ENCODE measurements at regions not wholly inside any gene's neighbourhood (a gene's known extent, or its start where the extent isn't known, plus 50 kb on each side); places are given as distances from the start of the nearest gene placed in this dataset.

DNA sequence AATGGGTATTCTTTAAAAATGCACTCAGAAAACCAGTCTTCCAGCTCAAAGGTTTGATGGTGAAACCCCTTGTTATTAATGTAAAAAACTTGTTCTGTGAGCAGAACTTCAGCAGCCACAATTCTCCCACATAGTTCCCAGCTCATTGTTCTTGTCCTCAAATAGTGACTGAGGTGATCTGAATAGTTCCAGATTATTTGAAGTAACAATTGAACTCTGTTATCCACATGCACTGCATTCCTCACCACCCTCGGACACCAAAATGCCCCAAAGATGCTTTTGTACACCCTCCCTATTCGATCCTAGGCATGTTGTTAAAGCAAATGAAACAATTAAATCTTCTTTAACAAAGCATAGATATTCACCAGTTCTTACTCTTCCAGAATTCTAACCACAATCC is 2186.8 kb upstream of the CELF4 start:
- Histone ChIP-seq H3K9ac (ENCODE audit: low read length in 3 of 3) (no peak overlapping the region), H3K9me3 (ENCODE audit: control insufficient read depth in 2 of 3, insufficient read depth in 1 of 3, low read length in 3 of 3) (no peaks in the 10 kb centered on the region), H3K27me3 (ENCODE audit: control insufficient read depth, insufficient read depth, low read length) (no peaks in the 10 kb centered on the region), H3K27ac (ENCODE audit: low read depth in 2 of 2, low read length in 2 of 2) (no peak overlapping the region), H3K4me1 (ENCODE audit: control insufficient read depth in 2 of 3, insufficient read depth in 2 of 3, low read depth in 1 of 3, low read length in 3 of 3) (no peaks in the 10 kb centered on the region), H3K4me3 (ENCODE audit: low read length in 3 of 3) (no peak overlapping the region), H3K36me3 (ENCODE audit: control insufficient read depth in 2 of 3, insufficient read depth in 3 of 3, low read length in 3 of 3) (no peaks in the 10 kb centered on the region)
- no peak for DNase-seq
- no peak for FAIRE-seq
- TF ChIP-seq, protein P1, sequence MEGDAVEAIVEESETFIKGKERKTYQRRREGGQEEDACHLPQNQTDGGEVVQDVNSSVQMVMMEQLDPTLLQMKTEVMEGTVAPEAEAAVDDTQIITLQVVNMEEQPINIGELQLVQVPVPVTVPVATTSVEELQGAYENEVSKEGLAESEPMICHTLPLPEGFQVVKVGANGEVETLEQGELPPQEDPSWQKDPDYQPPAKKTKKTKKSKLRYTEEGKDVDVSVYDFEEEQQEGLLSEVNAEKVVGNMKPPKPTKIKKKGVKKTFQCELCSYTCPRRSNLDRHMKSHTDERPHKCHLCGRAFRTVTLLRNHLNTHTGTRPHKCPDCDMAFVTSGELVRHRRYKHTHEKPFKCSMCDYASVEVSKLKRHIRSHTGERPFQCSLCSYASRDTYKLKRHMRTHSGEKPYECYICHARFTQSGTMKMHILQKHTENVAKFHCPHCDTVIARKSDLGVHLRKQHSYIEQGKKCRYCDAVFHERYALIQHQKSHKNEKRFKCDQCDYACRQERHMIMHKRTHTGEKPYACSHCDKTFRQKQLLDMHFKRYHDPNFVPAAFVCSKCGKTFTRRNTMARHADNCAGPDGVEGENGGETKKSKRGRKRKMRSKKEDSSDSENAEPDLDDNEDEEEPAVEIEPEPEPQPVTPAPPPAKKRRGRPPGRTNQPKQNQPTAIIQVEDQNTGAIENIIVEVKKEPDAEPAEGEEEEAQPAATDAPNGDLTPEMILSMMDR (IDR thresholded peaks at IDR 0.05; ENCODE audit: borderline replicate concordance, extremely low read depth, insufficient read depth), result no peak
- intact Hi-C loops (cut with DNase I), result no loop called here

DNA sequence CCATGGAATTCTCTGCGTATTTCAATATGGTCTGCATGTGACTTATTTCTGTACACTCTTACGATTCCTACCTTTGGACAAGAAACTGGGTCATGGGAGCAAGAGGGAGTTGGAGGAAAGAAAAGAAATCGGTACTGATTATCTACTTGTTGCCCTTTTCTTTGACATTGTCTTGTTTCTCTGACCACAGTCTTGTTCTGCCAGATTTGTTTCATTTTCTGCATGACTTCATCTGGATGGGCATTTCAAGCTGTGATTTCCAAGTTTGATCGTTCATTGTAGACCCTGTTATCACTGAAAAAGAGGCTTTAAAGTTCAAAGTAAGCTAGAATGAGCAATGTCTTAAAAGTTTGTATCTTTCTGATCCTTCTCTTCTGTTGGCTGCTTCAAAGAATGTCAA is 2186.3 kb upstream of the CELF4 start:
- no peaks in the 10 kb centered on the region for H3K27me3 ChIP-seq (ENCODE audit: control insufficient read depth, insufficient read depth, low read length)
- no peaks in the 10 kb centered on the region for H3K9me3 ChIP-seq (ENCODE audit: control insufficient read depth in 2 of 3, insufficient read depth in 1 of 3, low read length in 3 of 3)
- FAIRE-seq, result no peak
- H3K4me3 ChIP-seq (ENCODE audit: low read length in 3 of 3), result no peak overlapping the region
- intact Hi-C loops (cut with DNase I), result no loop called here
- no peak for DNase-seq
- TF ChIP-seq, protein P1 (IDR thresholded peaks at IDR 0.05; ENCODE audit: borderline replicate concordance, extremely low read depth, insufficient read depth), result no peak
- no peak overlapping the region for H3K27ac ChIP-seq (ENCODE audit: low read depth in 2 of 2, low read length in 2 of 2)
- H3K9ac ChIP-seq (ENCODE audit: low read length in 3 of 3), result no peak overlapping the region
- no peaks in the 10 kb centered on the region for H3K4me1 ChIP-seq (ENCODE audit: control insufficient read depth in 2 of 3, insufficient read depth in 2 of 3, low read depth in 1 of 3, low read length in 3 of 3)
- no peaks in the 10 kb centered on the region for H3K36me3 ChIP-seq (ENCODE audit: control insufficient read depth in 2 of 3, insufficient read depth in 3 of 3, low read length in 3 of 3)

DNA sequence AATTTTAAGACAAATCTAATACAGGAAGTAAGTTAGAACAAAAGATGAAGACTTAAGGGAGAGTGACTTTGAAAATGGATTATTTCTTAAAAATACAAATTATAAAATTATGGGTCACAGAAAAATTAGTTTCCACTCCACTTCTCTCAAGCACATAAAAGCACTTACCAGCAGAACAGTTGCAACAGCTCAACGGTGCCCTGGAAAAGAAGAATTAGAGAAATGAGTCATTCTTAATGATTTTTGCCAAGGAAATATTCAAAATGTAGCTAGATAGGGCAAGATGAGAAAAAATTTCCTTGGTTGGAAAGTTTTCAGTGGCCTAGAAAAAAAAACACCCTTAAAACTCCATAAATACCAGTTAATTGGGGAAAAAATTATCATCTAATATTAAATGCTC is 2185.6 kb upstream of the CELF4 start:
- FAIRE-seq, result no peak
- Histone ChIP-seq H3K36me3 (ENCODE audit: control insufficient read depth in 2 of 3, insufficient read depth in 3 of 3, low read length in 3 of 3) (no peaks in the 10 kb centered on the region), H3K27ac (ENCODE audit: low read depth in 2 of 2, low read length in 2 of 2) (no peak overlapping the region), H3K9me3 (ENCODE audit: control insufficient read depth in 2 of 3, insufficient read depth in 1 of 3, low read length in 3 of 3) (no peaks in the 10 kb centered on the region), H3K27me3 (ENCODE audit: control insufficient read depth, insufficient read depth, low read length) (no peaks in the 10 kb centered on the region), H3K4me3 (ENCODE audit: low read length in 3 of 3) (no peak overlapping the region), H3K9ac (ENCODE audit: low read length in 3 of 3) (no peak overlapping the region), H3K4me1 (ENCODE audit: control insufficient read depth in 2 of 3, insufficient read depth in 2 of 3, low read depth in 1 of 3, low read length in 3 of 3) (no peaks in the 10 kb centered on the region)
- intact Hi-C loops (cut with DNase I), result no loop called here
- TF ChIP-seq, protein P1 (IDR thresholded peaks at IDR 0.05; ENCODE audit: borderline replicate concordance, extremely low read depth, insufficient read depth), result no peak
- DNase-seq, result no peak

DNA sequence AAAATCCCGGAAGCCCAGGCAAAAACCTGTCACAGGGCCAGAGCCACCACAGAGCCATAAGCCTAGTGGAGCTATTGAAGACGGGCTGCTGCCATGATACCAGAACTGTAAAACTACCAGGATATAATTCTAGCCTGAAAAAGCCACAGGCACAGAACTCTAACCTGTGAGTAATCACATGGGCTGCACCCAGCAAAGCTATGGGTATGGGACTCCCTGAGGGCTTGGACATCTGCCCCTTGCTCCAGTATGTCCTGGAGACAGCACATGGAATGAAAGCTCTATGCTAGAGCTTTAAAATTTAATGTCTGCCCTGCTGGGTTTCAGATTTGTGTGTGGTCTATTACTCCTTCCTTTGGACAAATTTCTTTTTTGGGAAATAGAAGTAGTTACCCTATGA is 2183.6 kb upstream of the CELF4 start:
- Histone ChIP-seq H3K9me3 (ENCODE audit: control insufficient read depth in 2 of 3, insufficient read depth in 1 of 3, low read length in 3 of 3) (no peaks in the 10 kb centered on the region), H3K4me3 (ENCODE audit: low read length in 3 of 3) (no peak overlapping the region), H3K36me3 (ENCODE audit: control insufficient read depth in 2 of 3, insufficient read depth in 3 of 3, low read length in 3 of 3) (no peaks in the 10 kb centered on the region), H3K9ac (ENCODE audit: low read length in 3 of 3) (no peak overlapping the region), H3K27ac (ENCODE audit: low read depth in 2 of 2, low read length in 2 of 2) (no peak overlapping the region), H3K27me3 (ENCODE audit: control insufficient read depth, insufficient read depth, low read length) (no peaks in the 10 kb centered on the region), H3K4me1 (ENCODE audit: control insufficient read depth in 2 of 3, insufficient read depth in 2 of 3, low read depth in 1 of 3, low read length in 3 of 3) (no peaks in the 10 kb centered on the region)
- no peak for FAIRE-seq
- TF ChIP-seq, protein P1 (IDR thresholded peaks at IDR 0.05; ENCODE audit: borderline replicate concordance, extremely low read depth, insufficient read depth), result no peak
- intact Hi-C loops (cut with DNase I), result no loop called here
- DNase-seq, result no peak
